ENCODE measurements at regions not wholly inside any gene's neighbourhood (a gene's known extent, or its start where the extent isn't known, plus 50 kb on each side); places are given as distances from the start of the nearest gene placed in this dataset.
"Not testable (repeated sequence)": the region's sequence is repeated elsewhere in the genome, so short reads cannot be mapped to it uniquely, and the experiment has no call there.

DNA sequence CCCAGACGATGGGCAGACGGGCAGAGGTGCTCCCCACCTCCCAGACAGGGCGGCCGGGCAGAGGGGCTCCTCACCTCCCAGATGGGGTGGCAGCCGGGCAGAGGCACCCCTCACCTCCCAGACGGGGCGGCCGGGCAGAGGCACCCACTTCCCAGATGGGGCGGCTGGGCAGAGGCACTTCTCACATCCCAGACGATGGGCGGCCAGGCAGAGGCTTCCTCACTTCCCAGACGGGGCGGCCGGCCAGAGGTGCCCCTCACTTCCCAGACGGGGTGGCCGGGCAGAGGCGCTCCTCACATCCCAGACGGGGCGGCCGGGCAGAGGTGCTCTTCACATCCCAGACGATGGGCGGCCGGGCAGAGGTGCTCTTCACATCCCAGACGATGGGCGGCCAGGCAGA is 96.6 kb downstream of the ABCC12 start:
- DNase-seq; H3K27ac ChIP-seq (ENCODE audit: insufficient read depth, low read length, poor library complexity, severe bottlenecking); H3K4me3 ChIP-seq (ENCODE audit: insufficient read depth, low read depth, low read length, poor library complexity, severe bottlenecking); H3K9me3 ChIP-seq (ENCODE audit: control insufficient read depth, low read length); H3K4me1 ChIP-seq (ENCODE audit: control insufficient read depth, insufficient read depth, low read length, poor library complexity, severe bottlenecking); H3K27me3 ChIP-seq (replicated peaks; ENCODE audit: control insufficient read depth, insufficient read depth, low read length, poor library complexity, severe bottlenecking); H3K36me3 ChIP-seq (ENCODE audit: control insufficient read depth, insufficient read depth, low read length): not testable (repeated sequence)

DNA sequence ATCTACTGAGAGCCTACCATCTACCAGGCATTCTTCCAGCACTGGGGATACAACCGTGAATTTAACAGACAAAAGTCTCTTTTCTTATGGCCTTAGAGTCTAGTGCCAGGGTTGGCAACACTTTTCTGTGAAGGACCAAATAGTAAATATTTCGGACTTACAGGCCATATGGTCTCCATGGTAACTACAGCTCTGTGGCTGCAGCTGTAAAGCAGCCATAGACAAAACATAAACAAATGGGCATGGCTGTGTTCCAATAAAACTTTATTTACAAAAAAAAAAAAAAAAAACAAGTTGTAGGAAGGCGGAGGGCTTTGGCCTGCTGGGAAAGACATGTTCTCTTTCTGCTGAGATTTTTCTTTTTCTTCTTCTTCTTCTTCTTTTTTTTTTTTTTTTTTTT is 98.7 kb downstream of the ABCC12 start:
- H3K4me1 ChIP-seq (ENCODE audit: control insufficient read depth, insufficient read depth, low read length, poor library complexity, severe bottlenecking), result no peaks in the 10 kb centered on the region
- H3K9me3 ChIP-seq (ENCODE audit: control insufficient read depth, low read length), result no peaks in the 10 kb centered on the region
- no peak for DNase-seq
- no peaks in the 10 kb centered on the region for H3K27me3 ChIP-seq (replicated peaks; ENCODE audit: control insufficient read depth, insufficient read depth, low read length, poor library complexity, severe bottlenecking)
- H3K36me3 ChIP-seq (ENCODE audit: control insufficient read depth, insufficient read depth, low read length), result no peaks in the 10 kb centered on the region
- H3K27ac ChIP-seq (ENCODE audit: insufficient read depth, low read length, poor library complexity, severe bottlenecking), result no peak overlapping the region
- no peak overlapping the region for H3K4me3 ChIP-seq (ENCODE audit: insufficient read depth, low read depth, low read length, poor library complexity, severe bottlenecking)

GRCh38 chr16:48054881-48055601 is 100.8 kb downstream of the ABCC12 start:
- DNase-seq, result no peak
- Histone ChIP-seq H3K27me3 (replicated peaks; ENCODE audit: control insufficient read depth, insufficient read depth, low read length, poor library complexity, severe bottlenecking) (no peaks in the 10 kb centered on the region), H3K4me3 (ENCODE audit: insufficient read depth, low read depth, low read length, poor library complexity, severe bottlenecking) (no peak overlapping the region), H3K9me3 (ENCODE audit: control insufficient read depth, low read length) (no peaks in the 10 kb centered on the region), H3K27ac (ENCODE audit: insufficient read depth, low read length, poor library complexity, severe bottlenecking) (no peak overlapping the region), H3K4me1 (ENCODE audit: control insufficient read depth, insufficient read depth, low read length, poor library complexity, severe bottlenecking) (no peaks in the 10 kb centered on the region), H3K36me3 (ENCODE audit: control insufficient read depth, insufficient read depth, low read length) (no peaks in the 10 kb centered on the region)

DNA sequence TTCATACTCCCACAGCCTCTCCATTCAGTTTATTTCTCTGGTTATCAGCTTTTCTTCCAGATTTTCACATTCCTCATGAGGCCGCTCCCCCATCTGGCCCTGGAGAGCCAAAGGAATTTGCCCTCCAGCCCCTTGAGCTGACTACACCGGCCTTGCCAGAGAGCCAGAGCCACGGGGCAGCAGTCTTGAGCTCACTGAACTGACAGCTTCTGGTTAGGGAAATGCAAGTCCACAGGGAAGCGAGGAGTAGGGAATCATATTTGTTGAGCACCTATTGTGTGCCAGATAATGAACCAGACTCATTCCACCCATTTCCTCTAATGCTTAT is 102.4 kb downstream of the ABCC12 start:
- Histone ChIP-seq H3K36me3 (ENCODE audit: control insufficient read depth, insufficient read depth, low read length) (no peaks in the 10 kb centered on the region), H3K4me1 (ENCODE audit: control insufficient read depth, insufficient read depth, low read length, poor library complexity, severe bottlenecking) (no peaks in the 10 kb centered on the region), H3K9me3 (ENCODE audit: control insufficient read depth, low read length) (no peaks in the 10 kb centered on the region), H3K4me3 (ENCODE audit: insufficient read depth, low read depth, low read length, poor library complexity, severe bottlenecking) (no peak overlapping the region), H3K27ac (ENCODE audit: insufficient read depth, low read length, poor library complexity, severe bottlenecking) (no peak overlapping the region), H3K27me3 (replicated peaks; ENCODE audit: control insufficient read depth, insufficient read depth, low read length, poor library complexity, severe bottlenecking) (no peaks in the 10 kb centered on the region)
- no peak for DNase-seq

DNA sequence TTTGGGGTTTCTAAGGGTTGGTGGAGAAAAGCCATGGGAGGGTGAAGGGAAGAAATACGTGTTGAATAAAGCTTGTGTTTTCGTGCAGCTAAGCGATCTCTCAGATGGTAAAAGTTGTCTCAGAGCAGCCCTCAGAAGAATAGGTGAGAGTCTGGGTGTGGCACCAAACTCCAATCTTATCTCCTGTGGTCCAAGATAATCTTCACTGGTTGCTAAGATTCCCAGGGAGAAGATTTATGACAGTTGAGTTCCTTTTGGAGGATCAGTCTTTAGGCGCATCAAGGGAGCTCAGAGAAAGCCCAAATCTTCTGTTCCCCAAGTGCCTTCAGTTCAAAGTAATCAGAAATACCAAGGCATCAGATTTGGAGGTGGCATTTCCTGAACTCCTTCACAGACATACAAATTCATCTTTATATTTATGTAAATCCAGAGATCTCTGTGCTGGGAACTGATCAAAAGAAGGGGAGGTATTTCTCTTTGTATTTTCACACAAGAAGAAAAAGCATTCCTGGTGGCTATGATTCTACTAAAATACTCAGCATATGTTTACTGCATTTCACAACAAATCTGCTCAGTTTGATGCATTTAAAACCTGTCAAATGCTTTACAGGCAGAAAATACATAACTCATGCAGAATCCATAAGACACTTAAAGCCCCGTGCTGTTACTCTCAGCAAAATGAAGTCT is 102.9 kb downstream of the ABCC12 start:
- Histone ChIP-seq H3K27me3 (replicated peaks; ENCODE audit: control insufficient read depth, insufficient read depth, low read length, poor library complexity, severe bottlenecking) (no peaks in the 10 kb centered on the region), H3K36me3 (ENCODE audit: control insufficient read depth, insufficient read depth, low read length) (no peaks in the 10 kb centered on the region), H3K27ac (ENCODE audit: insufficient read depth, low read length, poor library complexity, severe bottlenecking) (no peak overlapping the region), H3K4me1 (ENCODE audit: control insufficient read depth, insufficient read depth, low read length, poor library complexity, severe bottlenecking) (no peaks in the 10 kb centered on the region), H3K4me3 (ENCODE audit: insufficient read depth, low read depth, low read length, poor library complexity, severe bottlenecking) (no peak overlapping the region), H3K9me3 (ENCODE audit: control insufficient read depth, low read length) (no peaks in the 10 kb centered on the region)
- DNase-seq, result no peak

DNA sequence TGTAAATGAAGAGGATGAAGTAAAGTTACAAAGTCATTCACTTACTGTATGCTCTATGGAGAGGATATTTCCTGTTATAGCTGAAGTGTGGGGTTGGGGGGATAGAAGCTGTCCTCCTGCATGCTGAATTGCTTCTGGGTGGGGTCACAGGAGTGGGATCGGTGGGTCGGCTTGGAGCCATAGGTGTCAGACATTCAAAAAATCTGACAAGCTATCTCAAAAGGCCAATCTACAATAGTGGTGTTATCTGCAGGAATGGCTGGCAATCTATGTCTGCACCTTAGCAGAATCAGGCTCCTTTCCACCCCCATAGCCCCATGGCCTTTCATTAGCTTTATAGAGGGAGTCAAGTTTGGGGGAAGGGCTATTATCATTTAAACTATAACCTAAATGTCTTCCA is 104.9 kb downstream of the ABCC12 start:
- Histone ChIP-seq H3K4me3 (ENCODE audit: insufficient read depth, low read depth, low read length, poor library complexity, severe bottlenecking) (no peak overlapping the region), H3K9me3 (ENCODE audit: control insufficient read depth, low read length) (no peaks in the 10 kb centered on the region), H3K27ac (ENCODE audit: insufficient read depth, low read length, poor library complexity, severe bottlenecking) (no peak overlapping the region), H3K27me3 (replicated peaks; ENCODE audit: control insufficient read depth, insufficient read depth, low read length, poor library complexity, severe bottlenecking) (no peaks in the 10 kb centered on the region), H3K36me3 (ENCODE audit: control insufficient read depth, insufficient read depth, low read length) (no peaks in the 10 kb centered on the region), H3K4me1 (ENCODE audit: control insufficient read depth, insufficient read depth, low read length, poor library complexity, severe bottlenecking) (no peaks in the 10 kb centered on the region)
- no peak for DNase-seq

GRCh38 chr16:48049847-48050246 is 105.9 kb downstream of the ABCC12 start:
- Histone ChIP-seq H3K4me3 (ENCODE audit: insufficient read depth, low read depth, low read length, poor library complexity, severe bottlenecking) (no peak overlapping the region), H3K27me3 (replicated peaks; ENCODE audit: control insufficient read depth, insufficient read depth, low read length, poor library complexity, severe bottlenecking) (no peaks in the 10 kb centered on the region), H3K27ac (ENCODE audit: insufficient read depth, low read length, poor library complexity, severe bottlenecking) (no peak overlapping the region), H3K9me3 (ENCODE audit: control insufficient read depth, low read length) (no peaks in the 10 kb centered on the region), H3K36me3 (ENCODE audit: control insufficient read depth, insufficient read depth, low read length) (no peaks in the 10 kb centered on the region), H3K4me1 (ENCODE audit: control insufficient read depth, insufficient read depth, low read length, poor library complexity, severe bottlenecking) (no peaks in the 10 kb centered on the region)
- DNase-seq, result no peak

DNA sequence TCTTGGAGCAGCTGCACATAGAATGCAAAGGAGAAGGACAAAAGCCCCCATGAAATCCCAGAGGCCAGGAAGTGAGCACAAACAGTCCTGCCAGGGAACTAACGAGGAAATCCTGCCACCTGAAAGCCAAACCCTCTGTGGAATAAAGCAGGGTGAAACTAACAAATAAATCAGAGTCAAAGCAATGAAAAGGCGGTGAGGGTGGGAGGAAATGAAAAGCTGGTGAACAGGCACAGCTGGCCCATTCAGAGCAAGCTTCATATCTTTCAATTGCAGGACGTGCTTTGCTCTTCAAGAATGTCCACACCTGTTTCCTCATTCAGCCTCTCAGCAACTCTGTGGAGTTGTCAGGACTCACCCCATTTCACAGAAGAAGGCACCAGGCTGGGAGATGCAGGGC is 108.1 kb downstream of the ABCC12 start:
- no peak for DNase-seq
- H3K4me1 ChIP-seq (ENCODE audit: control insufficient read depth, insufficient read depth, low read length, poor library complexity, severe bottlenecking), result no peaks in the 10 kb centered on the region
- no peaks in the 10 kb centered on the region for H3K27me3 ChIP-seq (replicated peaks; ENCODE audit: control insufficient read depth, insufficient read depth, low read length, poor library complexity, severe bottlenecking)
- no peaks in the 10 kb centered on the region for H3K9me3 ChIP-seq (ENCODE audit: control insufficient read depth, low read length)
- no peaks in the 10 kb centered on the region for H3K36me3 ChIP-seq (ENCODE audit: control insufficient read depth, insufficient read depth, low read length)
- H3K4me3 ChIP-seq (ENCODE audit: insufficient read depth, low read depth, low read length, poor library complexity, severe bottlenecking), result no peak overlapping the region
- H3K27ac ChIP-seq (ENCODE audit: insufficient read depth, low read length, poor library complexity, severe bottlenecking), result no peak overlapping the region

- Histone ChIP-seq H3K4me3 (ENCODE audit: insufficient read depth, low read depth, low read length, poor library complexity, severe bottlenecking) (no peak overlapping the region), H3K4me1 (ENCODE audit: control insufficient read depth, insufficient read depth, low read length, poor library complexity, severe bottlenecking) (no peaks in the 10 kb centered on the region), H3K9me3 (ENCODE audit: control insufficient read depth, low read length) (no peaks in the 10 kb centered on the region), H3K36me3 (ENCODE audit: control insufficient read depth, insufficient read depth, low read length) (no peaks in the 10 kb centered on the region), H3K27me3 (replicated peaks; ENCODE audit: control insufficient read depth, insufficient read depth, low read length, poor library complexity, severe bottlenecking) (no peaks in the 10 kb centered on the region), H3K27ac (ENCODE audit: insufficient read depth, low read length, poor library complexity, severe bottlenecking) (no peak overlapping the region)
- no peak for DNase-seq
These were observed 108.6 kb downstream of the ABCC12 start for GRCh38 chr16:48047241-48047640.

- no peaks in the 10 kb centered on the region for H3K36me3 ChIP-seq (ENCODE audit: control insufficient read depth, insufficient read depth, low read length)
- H3K4me1 ChIP-seq (ENCODE audit: control insufficient read depth, insufficient read depth, low read length, poor library complexity, severe bottlenecking), result no peaks in the 10 kb centered on the region
- DNase-seq, result no peak
- no peaks in the 10 kb centered on the region for H3K27me3 ChIP-seq (replicated peaks; ENCODE audit: control insufficient read depth, insufficient read depth, low read length, poor library complexity, severe bottlenecking)
- H3K27ac ChIP-seq (ENCODE audit: insufficient read depth, low read length, poor library complexity, severe bottlenecking), result no peak overlapping the region
- H3K9me3 ChIP-seq (ENCODE audit: control insufficient read depth, low read length), result no peaks in the 10 kb centered on the region
- no peak overlapping the region for H3K4me3 ChIP-seq (ENCODE audit: insufficient read depth, low read depth, low read length, poor library complexity, severe bottlenecking)
These were observed 111.7 kb downstream of the ABCC12 start for GRCh38 chr16:48044117-48044516.
